NCI-H1930 (cell line): ENCODE measurements at regions not wholly inside any gene's neighbourhood (a gene's known extent, or its start where the extent isn't known, plus 50 kb on each side); places are given as distances from the start of the nearest gene placed in this dataset.
A peak's percentile ranks its signal among the peaks of the same experiment; 100 is the strongest.

Experiments
- DNase-seq, 2 experiments: peaks; one replicate each; lab custom pipeline; 2025; lab: John Stamatoyannopoulos, UW

DNA sequence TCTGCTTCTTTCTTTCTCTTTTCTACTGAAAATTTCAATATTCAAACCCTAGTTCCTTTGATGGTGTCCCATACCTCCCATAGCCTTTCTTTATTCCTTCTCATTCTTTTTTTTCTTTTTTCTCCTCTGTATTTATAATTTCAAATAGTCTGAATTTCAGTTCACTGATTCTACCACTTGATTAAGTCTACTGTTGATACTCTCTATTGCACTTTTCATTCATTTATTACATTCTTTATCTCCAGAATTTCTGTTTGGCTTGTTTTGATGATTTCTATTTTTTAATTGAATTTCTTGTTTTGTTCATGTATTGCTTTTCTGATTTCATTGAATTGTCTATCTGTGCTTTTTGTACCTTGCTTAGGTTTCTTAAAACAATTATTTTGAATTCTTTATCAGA is 111.9 kb upstream of the VRK2 start:
- no peak for DNase-seq

DNA sequence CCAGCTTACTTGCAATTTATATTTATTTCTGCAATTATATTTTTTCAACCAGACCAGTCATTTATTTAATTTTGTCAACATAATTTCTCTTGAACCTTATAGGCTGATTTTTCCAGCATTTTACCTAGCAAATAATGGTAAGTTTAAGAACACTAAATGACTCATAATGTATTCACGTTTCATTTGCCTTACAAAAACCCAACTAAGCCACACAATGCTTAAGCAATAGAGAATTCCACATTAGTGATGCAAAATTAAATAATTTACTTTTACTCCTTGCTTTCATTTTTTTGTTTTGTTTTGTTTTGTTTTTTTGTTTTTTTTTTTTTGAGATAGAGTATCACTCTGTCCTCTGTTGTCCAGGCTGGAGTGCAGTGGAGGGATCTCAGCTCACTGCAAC is 110.4 kb upstream of the VRK2 start:
- no peak for DNase-seq

DNA sequence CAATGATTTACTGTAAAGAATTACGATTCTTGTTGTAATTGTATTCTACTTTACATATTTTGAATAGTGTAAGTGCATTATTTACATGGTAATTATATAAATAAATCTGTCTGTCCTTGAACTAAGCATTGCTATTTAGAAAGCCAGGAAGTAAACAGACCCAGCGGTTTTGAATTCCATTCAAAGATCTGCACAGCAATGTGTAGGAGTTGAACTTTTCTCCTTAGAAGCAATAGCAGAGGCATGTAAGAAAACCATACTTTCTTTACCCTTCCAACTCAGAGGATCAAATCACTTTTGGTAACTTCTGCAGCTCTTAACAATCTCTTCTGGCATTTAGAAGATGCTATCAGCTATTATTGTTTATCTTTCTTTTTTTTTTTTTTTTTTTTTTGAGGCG is 109.2 kb upstream of the VRK2 start:
- no peak for DNase-seq

DNA sequence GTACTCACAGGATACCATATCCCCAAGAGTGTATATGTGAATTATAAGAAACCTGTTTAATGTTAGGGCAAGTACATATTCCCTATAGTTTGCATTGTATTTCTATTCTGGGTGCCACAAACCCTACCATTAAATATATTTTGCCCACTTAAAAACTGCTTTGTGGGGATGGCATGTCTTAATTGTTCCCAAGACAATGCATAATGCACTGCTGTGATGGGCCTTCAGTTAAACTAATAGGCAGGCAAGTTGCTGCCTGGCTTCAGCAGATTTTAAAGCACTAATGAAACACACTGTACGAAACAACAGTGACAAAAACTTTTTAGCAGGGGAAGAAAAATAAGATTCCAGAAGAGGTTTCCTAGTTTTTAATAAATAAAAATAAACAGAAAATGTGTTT is 104.8 kb upstream of the VRK2 start:
- no peak for DNase-seq

DNA sequence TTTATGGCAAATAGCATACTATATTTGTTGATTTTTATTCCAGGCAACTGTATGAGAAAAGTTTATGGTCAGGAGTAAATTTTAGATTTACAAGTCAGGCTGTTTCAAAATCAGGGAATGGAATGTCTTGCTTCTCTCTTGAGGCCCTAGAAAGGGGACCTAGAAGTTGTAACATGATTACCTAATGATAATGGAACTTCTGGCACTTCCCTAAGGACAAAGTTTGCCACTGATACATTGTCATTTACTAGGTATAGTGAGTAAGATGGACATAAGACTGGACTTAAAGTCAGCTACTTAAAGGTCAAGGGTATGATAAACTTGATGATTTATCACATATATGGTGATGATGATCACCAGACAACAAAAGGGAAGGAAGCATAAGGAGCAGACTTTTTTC is 103.3 kb upstream of the VRK2 start:
- no peak for DNase-seq

DNA sequence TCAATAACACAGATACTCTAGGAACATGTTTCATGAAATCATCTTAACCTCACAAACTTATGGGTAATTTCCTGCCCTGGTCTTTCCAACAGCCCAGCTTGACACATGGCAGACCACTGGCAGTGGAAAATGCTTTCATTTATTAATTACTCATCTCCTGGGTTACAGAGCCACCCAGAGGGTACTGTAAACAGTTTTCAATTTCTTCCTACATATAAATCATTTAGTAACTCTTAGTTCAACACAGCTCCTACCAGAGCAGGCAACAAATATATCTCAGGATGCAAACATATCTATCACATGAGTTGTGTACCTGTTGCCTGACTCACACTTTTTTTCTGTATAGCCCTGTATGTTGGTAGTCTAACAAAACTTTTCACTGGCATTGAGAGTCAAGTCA is 99.2 kb upstream of the VRK2 start:
- no peak for DNase-seq

DNA sequence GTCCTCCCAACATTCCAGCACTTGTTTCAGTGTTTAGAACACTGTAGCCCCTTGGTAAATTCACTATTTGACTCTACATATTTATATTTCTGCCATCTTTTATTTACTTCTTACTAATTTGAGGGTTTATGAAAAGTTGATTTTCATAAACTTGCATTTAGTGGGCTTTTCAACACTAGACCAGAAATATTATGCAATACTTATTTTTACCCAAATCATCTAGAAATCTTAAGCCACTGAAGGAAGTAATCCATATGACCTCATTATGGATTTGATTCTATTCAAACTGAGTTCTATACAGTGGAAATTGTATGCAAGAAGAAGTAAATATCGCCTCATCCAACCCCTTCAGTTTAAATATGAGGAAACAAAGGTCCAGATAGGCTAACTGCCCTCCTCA is 92.6 kb upstream of the VRK2 start:
- no peak for DNase-seq

DNA sequence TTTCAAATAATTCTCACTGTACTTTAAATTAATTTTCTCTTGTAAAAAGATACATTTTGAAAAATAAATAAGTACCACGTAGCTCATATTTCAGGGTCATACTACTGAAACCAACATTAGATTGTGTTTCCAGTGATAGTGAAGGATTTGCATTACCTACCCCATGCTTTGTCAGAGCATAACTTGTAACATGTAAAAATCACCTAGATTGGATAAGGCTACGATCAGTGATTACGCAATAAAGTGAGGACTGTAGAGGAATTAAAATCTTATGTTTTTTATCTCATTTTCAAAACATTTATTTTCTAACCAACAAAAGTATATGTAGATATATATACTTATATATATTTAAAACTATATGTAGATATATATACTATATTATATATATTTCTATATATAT is 89.4 kb upstream of the VRK2 start:
- DNase-seq, result no peak

DNA sequence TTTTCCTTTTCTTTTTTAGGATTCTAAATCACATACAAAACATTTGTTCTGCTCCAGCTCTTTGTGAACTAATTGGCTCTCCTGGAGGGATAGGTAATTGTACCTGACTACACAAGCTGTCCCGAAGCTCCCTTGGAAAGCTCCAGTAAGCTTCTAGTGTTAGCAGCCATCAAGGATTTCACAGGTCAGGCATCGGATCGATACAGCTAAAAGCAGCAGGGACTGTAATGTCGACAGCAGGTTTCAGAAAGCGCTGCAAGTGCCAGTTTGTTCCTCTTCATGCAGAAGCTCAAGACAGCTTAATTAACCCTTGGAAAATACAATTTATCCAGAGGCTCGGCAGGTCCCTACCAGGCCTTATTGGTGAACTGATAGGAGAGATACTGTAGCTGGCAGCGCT is 87.2 kb upstream of the VRK2 start:
- peak; percentile 12 to 21 for DNase-seq

DNA sequence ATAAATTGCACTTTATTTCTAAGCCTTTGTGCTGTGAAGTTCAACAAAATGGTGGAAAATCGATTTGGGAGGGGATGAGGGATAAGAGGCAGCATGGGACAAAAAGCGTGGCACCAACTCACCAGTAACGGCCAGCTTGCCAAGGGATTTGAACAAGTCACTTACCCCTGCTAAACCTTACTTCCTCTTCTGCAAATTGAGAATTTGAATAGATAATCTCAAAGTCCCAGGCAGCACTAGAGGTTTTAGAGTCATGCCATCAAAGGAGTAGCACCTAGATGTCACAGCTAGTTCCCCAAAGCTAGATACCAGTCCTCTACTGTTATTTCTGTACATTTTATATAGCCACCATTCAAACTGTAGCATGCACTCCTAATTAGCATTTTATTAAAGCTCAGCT is 83.7 kb upstream of the VRK2 start:
- DNase-seq, result no peak

DNA sequence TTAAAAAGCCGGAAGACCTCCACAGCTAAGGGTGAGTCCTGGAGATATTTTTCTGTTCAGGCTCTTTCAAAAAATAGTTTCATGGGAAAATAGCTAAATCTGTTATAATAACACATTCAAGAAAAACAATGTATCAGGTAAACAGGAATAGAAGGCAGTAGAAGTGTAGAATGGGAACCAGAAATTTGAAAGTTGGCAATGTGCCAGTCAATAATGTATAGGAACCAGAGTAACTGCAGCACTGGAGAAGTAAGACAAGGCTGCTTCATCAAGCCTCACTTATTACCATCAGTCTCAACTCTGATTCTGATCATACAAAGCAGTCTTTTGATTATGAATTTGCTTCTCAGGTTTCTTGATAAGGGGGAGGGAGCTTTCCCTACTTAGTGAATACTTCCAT is 81.4 kb upstream of the VRK2 start:
- DNase-seq, result no peak

- no peak for DNase-seq
Measured at GRCh38 chr2:57965961-57966360, 80.6 kb upstream of the VRK2 start.

DNA sequence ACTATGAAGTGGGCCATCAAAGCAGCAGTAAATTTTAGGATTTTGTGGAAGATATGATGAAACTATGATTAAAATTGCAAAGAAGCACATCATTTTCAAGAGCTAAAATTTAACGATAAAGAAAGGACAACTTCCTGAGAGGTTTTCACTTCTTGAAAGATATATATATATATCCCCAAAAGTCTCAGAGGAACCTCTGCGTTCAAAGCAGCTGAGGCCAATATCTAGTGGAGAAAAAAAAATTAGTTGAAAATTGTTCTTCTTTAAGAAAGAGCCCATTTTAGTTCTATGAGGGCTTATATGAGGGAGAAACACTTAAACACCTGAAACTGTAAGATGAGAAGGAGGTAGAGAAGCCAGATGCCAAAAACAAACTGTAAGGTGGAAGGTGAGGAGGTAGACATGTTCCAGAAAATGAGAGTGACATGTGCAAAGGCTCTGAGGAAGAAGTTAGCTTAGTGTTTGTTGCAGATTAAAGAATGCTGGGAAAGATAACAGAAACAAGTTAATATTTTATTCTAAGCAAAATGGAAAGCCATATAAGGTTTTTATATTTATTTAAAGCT is 72.9 kb upstream of the VRK2 start:
- no peak for DNase-seq

DNA sequence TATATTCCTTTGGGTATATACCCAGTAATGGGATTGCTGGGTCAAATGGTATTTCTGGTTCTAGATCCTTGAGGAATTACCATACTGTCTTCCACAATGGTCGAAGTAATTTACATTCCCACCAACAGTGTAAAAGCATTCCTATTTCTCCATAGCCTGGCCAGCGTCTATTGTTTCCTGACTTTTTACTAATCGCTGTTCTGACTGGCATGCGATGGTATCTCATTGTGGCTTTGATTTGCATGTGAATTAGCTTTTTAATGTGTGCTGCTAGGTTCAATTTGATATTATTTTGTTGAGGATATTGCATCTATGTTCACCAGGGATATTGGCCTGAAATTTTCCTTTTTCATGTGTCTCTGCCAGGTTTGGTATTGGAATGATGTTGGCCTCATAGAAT is 67.4 kb upstream of the VRK2 start:
- no peak for DNase-seq

DNA sequence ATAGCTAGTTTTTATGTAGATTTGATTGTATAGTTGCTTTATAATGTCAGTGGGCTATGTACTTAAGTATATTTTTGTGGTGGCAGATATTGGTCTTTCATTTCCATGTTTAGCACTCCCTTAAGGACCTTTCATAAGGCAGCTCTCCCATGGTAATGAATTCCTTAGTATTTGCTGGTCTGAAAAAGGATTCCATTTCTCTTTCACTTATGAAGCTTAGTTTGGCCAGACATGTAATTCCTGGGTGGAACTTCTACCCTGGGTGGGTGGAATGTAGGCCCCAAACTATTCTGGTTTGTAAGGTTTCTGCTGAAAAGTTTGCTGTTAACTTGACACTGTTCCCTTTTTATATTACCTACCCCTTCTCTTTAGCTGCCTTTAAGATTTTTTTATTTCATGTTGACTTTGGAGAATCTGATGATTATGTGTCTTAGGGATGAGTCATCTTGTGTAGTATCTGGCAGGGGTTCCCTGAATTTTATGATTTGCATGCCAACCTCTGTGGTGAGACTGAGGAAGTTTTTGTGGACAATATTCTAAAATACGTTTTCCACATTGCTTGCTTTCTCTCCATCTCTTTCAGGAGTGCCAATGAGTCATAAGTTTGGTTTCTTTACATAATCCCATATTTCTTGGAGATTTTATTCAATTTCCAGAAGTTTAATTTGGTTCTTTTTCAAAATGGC is 65.4 kb upstream of the VRK2 start:
- DNase-seq, result no peak

- no peak for DNase-seq
Measured at GRCh38 chr2:57987835-57988573, 58.6 kb upstream of the VRK2 start.

- DNase-seq, result no peak
Measured at GRCh38 chr2:57990118-57990725, 56.4 kb upstream of the VRK2 start.
